Caki2 (cell line): ENCODE measurements at regions not wholly inside any gene's neighbourhood (a gene's known extent, or its start where the extent isn't known, plus 50 kb on each side); places are given as distances from the start of the nearest gene placed in this dataset.
"Not testable (repeated sequence)": the region's sequence is repeated elsewhere in the genome, so short reads cannot be mapped to it uniquely, and the experiment has no call there.

Source experiments
- DNase-seq: peaks from one replicate; pipeline ENCODE4 v3.0.0-alpha.2; 2015; ENCODE audit warnings: low read depth
- in situ Hi-C: cut with HindIII; loops from 2 replicates; pipeline ENCODE4 v1.10.0; 2016; ENCODE audit warnings: low sequenced_read_pairs, low pct_unique_long_range_greater_than_20kb, mixed read lengths

- in situ Hi-C loops, DNase-seq: not testable (repeated sequence)
These were observed 251.2 kb upstream of the CNR1 start for GRCh38 chr6:88417361-88417760.

DNA sequence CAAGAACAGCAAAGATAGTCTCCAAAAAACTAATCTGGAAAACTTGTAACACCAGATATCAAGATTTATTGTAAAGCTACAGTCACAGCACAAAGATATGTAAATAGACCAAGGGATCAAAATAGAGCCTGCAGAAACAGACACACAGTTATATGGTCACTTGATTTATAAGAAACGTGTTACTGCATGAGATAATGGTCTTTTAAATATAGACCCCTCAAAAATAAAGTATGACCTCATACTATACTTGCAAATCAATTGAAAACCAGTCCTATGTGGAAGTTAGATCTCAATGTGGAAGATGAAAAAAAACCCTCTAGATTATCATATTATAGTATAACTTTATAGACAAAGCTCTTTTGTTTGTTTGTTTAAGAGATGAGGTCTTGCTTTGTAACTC lies 247.3 kb upstream of the CNR1 start:
- DNase-seq, result no peak
- in situ Hi-C loops, result no loop called here

- in situ Hi-C loops, DNase-seq: not testable (repeated sequence)
These were observed 242.2 kb upstream of the CNR1 start for GRCh38 chr6:88408355-88408754.

DNA sequence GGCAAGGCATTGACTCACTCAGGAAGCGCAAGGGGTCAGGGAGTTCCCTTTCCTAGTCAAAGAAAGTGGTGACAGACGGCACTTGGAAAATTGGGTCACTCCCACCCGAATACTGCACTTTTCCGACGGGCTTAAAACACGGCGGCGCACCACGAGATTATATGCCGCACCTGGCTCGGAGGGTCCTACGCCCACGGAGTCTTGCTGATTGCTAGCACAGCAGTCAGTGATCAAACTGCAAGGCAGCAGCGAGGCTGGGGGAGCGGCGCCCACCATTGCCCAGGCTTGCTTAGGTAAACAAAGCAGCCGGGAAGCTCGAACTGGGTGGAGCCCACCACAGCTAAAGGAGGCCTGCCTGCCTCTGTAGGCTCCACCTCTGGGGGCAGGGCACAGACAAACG lies 240.5 kb upstream of the CNR1 start:
- in situ Hi-C loops, DNase-seq: not testable (repeated sequence)

- no peak for DNase-seq
- in situ Hi-C loops, result no loop called here
These were observed 237.3 kb upstream of the CNR1 start for GRCh38 chr6:88403486-88403885.

- in situ Hi-C loops, result no loop called here
- no peak for DNase-seq
These were observed 236.8 kb upstream of the CNR1 start for GRCh38 chr6:88402909-88403308.

- in situ Hi-C loops, DNase-seq: not testable (repeated sequence)
These were observed 224.9 kb upstream of the CNR1 start for GRCh38 chr6:88390998-88391397.

DNA sequence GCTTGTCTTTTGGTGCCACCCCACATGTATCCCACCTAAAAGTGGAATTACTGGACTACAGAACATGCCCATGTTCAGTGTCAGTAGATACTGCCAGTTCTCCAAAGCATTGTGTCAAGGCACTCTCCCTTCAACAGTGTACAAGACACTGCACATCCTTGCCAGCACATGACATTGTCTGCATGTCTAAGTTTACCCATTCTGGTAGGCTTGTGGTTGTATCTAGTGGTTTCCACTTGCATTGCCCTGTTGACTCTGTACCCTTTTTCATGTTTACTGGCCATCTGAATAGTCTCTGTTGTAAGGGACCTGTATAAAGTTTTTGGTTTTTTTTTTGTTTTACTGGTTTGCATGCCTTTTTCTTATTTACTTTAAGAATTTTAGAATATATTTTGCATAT lies 222.4 kb upstream of the CNR1 start:
- in situ Hi-C loops, result no loop called here
- no peak for DNase-seq

GRCh38 chr6:88386167-88386566 lies 220.0 kb upstream of the CNR1 start:
- DNase-seq, result no peak
- in situ Hi-C loops, result no loop called here

GRCh38 chr6:88383183-88383582 lies 217.0 kb upstream of the CNR1 start:
- no peak for DNase-seq
- in situ Hi-C loops, result no loop called here

DNA sequence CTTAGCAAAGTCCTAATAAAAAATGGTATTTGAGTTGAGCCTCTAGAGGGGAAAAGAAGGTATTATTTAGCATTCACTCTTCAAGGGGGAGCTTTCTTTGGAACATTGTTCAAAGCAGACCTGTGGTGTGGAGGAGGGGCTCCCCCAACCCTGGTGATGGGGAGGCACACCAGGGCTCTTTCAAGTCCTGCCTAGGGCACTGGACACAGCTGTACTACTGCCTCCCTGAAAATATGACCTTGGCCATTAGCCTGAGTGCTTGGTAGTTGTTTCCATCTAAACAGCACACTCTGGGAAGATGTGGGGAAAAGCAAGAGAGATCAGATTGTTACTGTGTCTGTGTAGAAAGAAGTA lies 215.1 kb upstream of the CNR1 start:
- in situ Hi-C loops, result no loop called here
- peak; percentile 40 for DNase-seq

DNA sequence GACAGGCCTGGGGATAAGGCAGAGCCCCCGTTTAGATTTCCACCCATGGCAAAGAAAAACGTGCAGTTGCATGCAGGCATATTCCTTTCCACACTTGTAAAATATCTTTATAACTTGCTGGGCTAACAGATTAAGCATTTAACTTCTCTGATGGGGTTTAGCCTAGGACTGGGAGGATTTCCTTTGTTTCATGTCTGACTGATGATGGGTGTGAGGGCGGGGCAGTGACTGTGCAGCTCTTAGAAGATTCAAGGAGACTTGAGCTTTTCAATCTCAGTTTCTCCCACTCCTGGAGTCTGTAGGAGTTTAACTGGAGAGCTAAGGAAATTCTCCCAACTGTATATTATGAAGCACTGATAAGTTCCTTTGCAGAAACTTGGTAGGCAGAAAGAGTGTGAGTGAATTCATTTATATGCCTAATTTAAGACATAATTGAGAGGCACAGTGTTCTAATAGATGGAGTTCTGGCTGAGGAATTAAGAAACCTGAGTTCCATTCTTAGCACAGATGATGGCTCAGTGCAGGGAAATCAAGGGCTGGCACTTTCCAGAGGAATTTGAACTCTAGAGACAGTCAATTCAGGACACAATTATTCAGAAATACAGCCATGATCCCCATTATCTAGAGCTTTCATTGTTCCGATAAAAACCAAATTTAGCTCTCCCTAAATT lies 214.6 kb upstream of the CNR1 start:
- peak; percentile 30 for DNase-seq

GRCh38 chr6:88380083-88380482 lies 213.9 kb upstream of the CNR1 start:
- peak; percentile 59 for DNase-seq
- in situ Hi-C loops, result no loop called here

More for the DNA sequence above, 214.6 kb upstream of the CNR1 start:
- in situ Hi-C loops, result no loop called here

- DNase-seq, result no peak
- in situ Hi-C loops, result no loop called here
These were observed 212.5 kb upstream of the CNR1 start for GRCh38 chr6:88378639-88379038.

GRCh38 chr6:88377976-88378568 lies 211.9 kb upstream of the CNR1 start:
- DNase-seq, result no peak
- in situ Hi-C loops, result no loop called here

GRCh38 chr6:88376768-88377387 lies 210.7 kb upstream of the CNR1 start:
- DNase-seq, result peak; percentile 63
- in situ Hi-C loops, result no loop called here

DNA sequence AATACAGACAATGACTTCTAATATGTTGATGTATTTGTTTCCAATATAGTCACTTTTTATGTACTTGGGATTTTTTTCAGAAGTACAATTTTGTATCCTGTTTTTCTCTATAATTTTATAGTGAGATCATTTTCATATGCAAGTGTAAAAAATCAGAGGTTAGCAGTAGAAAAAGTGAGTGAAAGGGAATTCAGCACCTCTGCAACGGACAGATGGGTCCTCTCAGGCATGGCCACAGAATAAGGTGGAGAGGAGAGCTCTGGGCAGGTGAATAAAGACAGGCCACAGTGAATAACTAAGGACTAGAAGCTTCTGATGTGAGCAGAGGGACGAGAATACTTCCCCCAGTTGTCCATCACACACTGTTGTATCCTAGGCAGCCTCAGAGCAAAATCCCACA lies 210.1 kb upstream of the CNR1 start:
- in situ Hi-C loops, result no loop called here
- peak; percentile 14 for DNase-seq

- in situ Hi-C loops, result no loop called here
- DNase-seq, result no peak
These were observed 208.4 kb upstream of the CNR1 start for GRCh38 chr6:88374553-88374952.

DNA sequence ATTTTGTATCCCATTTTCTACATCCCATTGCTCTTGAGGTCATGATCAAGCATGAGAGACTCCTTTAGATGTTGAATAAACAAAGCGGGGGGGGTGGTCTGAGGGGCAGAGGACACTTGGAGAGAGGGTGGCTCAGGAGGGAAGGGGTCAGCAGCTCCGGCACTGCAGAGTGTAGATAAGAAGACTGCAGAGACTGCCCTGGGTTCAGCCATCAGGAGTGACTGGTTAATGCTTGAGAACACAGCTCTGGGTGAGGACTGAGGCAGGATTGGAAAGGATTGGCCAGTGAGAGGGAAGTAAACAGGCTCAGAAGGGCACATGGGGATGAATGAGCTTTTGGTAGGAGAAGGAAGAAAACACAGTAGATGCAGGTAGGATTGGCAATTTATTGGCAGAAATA lies 205.3 kb upstream of the CNR1 start:
- in situ Hi-C loops, result no loop called here
- no peak for DNase-seq
